ENCODE measurements at regions not wholly inside any gene's neighbourhood (a gene's known extent, or its start where the extent isn't known, plus 50 kb on each side); places are given as distances from the start of the nearest gene placed in this dataset.

GRCh38 chr1:87684194-87684593, 355.5 kb downstream of the LMO4 start:
- H3K27ac ChIP-seq: peak overlapping the region; percentile 2 to 80 (median 37)
- H3K4me1 ChIP-seq: peaks cover 0 to 32% (median 0%) of the 10 kb centered on the region in 3 donors
- no peaks in the 10 kb centered on the region for H3K27me3 ChIP-seq
- no peaks in the 10 kb centered on the region for H3K9me3 ChIP-seq
- ATAC-seq: no peak
- H3K36me3 ChIP-seq: no peaks in the 10 kb centered on the region
- TF ChIP-seq EP300 (IDR thresholded peaks at IDR 0.05): no peak
- TF ChIP-seq CTCF (IDR thresholded peaks at IDR 0.05): peak in 1 of 4 experiments; percentile 9
- peak overlapping the region; percentile 42 to 53 for H3K4me3 ChIP-seq
- 2 to 40% methylated on average over 11 to 14 of the region's 14 CpGs for WGBS, 2 donors (ENCODE audit: low coverage in 1 of 2)

- peak overlapping the region in 3 of 4 donors; percentile 2 to 80 (median 71) for H3K27ac ChIP-seq
- 14 to 34% methylated on average over 6 of the region's 6 CpGs for WGBS, 2 donors (ENCODE audit: low coverage in 1 of 2)
- ATAC-seq: peak; percentile 22
These were observed 356.1 kb downstream of the LMO4 start for GRCh38 chr1:87684713-87685205.

GRCh38 chr1:87685311-87686135, 356.8 kb downstream of the LMO4 start:
- Histone ChIP-seq H3K27ac (peak overlapping the region in 1 of 4 donors; percentile 80), H3K4me1 (peaks cover 0 to 32% (median 0%) of the 10 kb centered on the region in 3 donors), H3K9me3 (no peaks in the 10 kb centered on the region), H3K36me3 (no peaks in the 10 kb centered on the region), H3K27me3 (no peaks in the 10 kb centered on the region), H3K4me3 (no peak overlapping the region)
- TF ChIP-seq POLR2AphosphoS5 (IDR thresholded peaks at IDR 0.05): no peak
- TF ChIP-seq POLR2A (IDR thresholded peaks at IDR 0.05): no peak
- TF ChIP-seq CTCF (IDR thresholded peaks at IDR 0.05): no peak
- no peak for TF ChIP-seq EP300 (IDR thresholded peaks at IDR 0.05)
- ATAC-seq: no peak
- WGBS, 2 donors (ENCODE audit: low coverage in 1 of 2): 30 to 53% methylated on average over 15 to 16 of the region's 16 CpGs

More at GRCh38 chr1:87684713-87685205, 356.1 kb downstream of the LMO4 start:
- peak overlapping the region; percentile 42 to 53 for H3K4me3 ChIP-seq
- peaks cover 0 to 32% (median 0%) of the 10 kb centered on the region in 3 donors for H3K4me1 ChIP-seq
- H3K27me3 ChIP-seq: no peaks in the 10 kb centered on the region
- TF ChIP-seq POLR2AphosphoS5 (IDR thresholded peaks at IDR 0.05) (no peak), POLR2A (IDR thresholded peaks at IDR 0.05) (no peak), EP300 (IDR thresholded peaks at IDR 0.05) (no peak), CTCF (IDR thresholded peaks at IDR 0.05) (no peak)
- no peaks in the 10 kb centered on the region for H3K9me3 ChIP-seq
- H3K36me3 ChIP-seq: no peaks in the 10 kb centered on the region

- H3K27ac ChIP-seq: peak overlapping the region in 1 of 4 donors; percentile 80
- 69 to 75% methylated on average over 1 of the region's 1 CpG for WGBS, 2 donors (ENCODE audit: low coverage in 1 of 2)
These were observed 357.4 kb downstream of the LMO4 start for GRCh38 chr1:87686136-87686495.

More at GRCh38 chr1:87686136-87686495, 357.4 kb downstream of the LMO4 start:
- TF ChIP-seq CTCF (IDR thresholded peaks at IDR 0.05) (no peak), POLR2A (IDR thresholded peaks at IDR 0.05) (no peak), POLR2AphosphoS5 (IDR thresholded peaks at IDR 0.05) (no peak), EP300 (IDR thresholded peaks at IDR 0.05) (no peak)
- ATAC-seq: no peak
- Histone ChIP-seq H3K27me3 (no peaks in the 10 kb centered on the region), H3K36me3 (no peaks in the 10 kb centered on the region), H3K4me1 (peaks cover 0 to 32% (median 0%) of the 10 kb centered on the region in 3 donors), H3K9me3 (no peaks in the 10 kb centered on the region), H3K4me3 (no peak overlapping the region)
